HepG2 (cell line): ENCODE measurements at regions not wholly inside any gene's neighbourhood (a gene's known extent, or its start where the extent isn't known, plus 50 kb on each side); places are given as distances from the start of the nearest gene placed in this dataset.

Source experiments
- ERF ChIP-seq: IDR thresholded peaks from 2 replicates; pipeline ENCODE4 v1.6.1; 2018; ENCODE audit warnings: missing biosample characterization, missing genetic modification reagents
- FOSL2 ChIP-seq: sonication (generic); formaldehyde crosslinking; IDR thresholded peaks from 2 replicates; pipeline ENCODE4 v1.4.0; 2020; ENCODE audit warnings: missing genetic modification reagents
- NR2F1 ChIP-seq, 2 experiments: fragments of 450-650 bp in 1 of 2; formaldehyde crosslinking in 1 of 2; IDR thresholded peaks; 2 replicates each; pipeline versions ENCODE4 v1.5.0 to v1.6.1; 2016 to 2020; ENCODE audit warnings: mild to moderate bottlenecking in 1 of 2, missing compliant biosample characterization in 1 of 2, missing genetic modification reagents in 1 of 2, moderate library complexity in 1 of 2
- NRL ChIP-seq: sonication (generic); formaldehyde crosslinking; IDR thresholded peaks from 2 replicates; pipeline ENCODE4 v1.5.0; 2020; ENCODE audit warnings: missing genetic modification reagents, mild to moderate bottlenecking, moderate library complexity, borderline replicate concordance
- RARG ChIP-seq: sonication (generic); formaldehyde crosslinking; IDR thresholded peaks from 2 replicates; pipeline ENCODE4 v1.4.0; 2020; ENCODE audit warnings: low read depth, mild to moderate bottlenecking, missing genetic modification reagents
- RXRA ChIP-seq: sonication (generic); formaldehyde crosslinking; IDR thresholded peaks from 2 replicates; pipeline ENCODE4 v1.5.1; 2020; ENCODE audit warnings: missing genetic modification reagents
- TAF15 ChIP-seq: fragments of 200-400 bp; formaldehyde crosslinking; IDR thresholded peaks from one replicate; pipeline ENCODE4 v1.6.1; 2018; ENCODE audit warnings: mild to moderate bottlenecking, low read depth, low read length; ENCODE audit not compliant: poor library complexity, severe bottlenecking
- ZNF614 ChIP-seq: IDR thresholded peaks from 2 replicates; pipeline ENCODE4 v1.6.1; 2018; ENCODE audit warnings: missing biosample characterization, missing genetic modification reagents, inconsistent platforms, borderline replicate concordance
- ZNF83 ChIP-seq: sonication (generic); formaldehyde crosslinking; IDR thresholded peaks from 2 replicates; pipeline ENCODE4 v1.4.0; 2020; ENCODE audit warnings: missing genetic modification reagents, mild to moderate bottlenecking, borderline replicate concordance
- TF ChIP-seq, protein P1 (sequence below): sonication (generic); formaldehyde crosslinking; IDR thresholded peaks from 2 replicates; pipeline ENCODE4 v1.8.1; 2023; ENCODE audit warnings: mild to moderate bottlenecking, inconsistent platforms, moderate library complexity, missing genetic modification reagents, borderline replicate concordance
- TF ChIP-seq, protein P2 (sequence below): sonication (generic); formaldehyde crosslinking; IDR thresholded peaks from 2 replicates; pipeline ENCODE4 v1.4.0; 2020; ENCODE audit warnings: missing genetic modification reagents, mild to moderate bottlenecking, borderline replicate concordance
- TF ChIP-seq, protein P3 (sequence below): sonication (generic); formaldehyde crosslinking; IDR thresholded peaks from 2 replicates; pipeline ENCODE4 v1.4.0; 2020; ENCODE audit warnings: missing genetic modification reagents, borderline replicate concordance
- TF ChIP-seq, protein P4 (sequence below): sonication (generic); formaldehyde crosslinking; IDR thresholded peaks from 2 replicates; pipeline ENCODE4 v1.5.1; 2020; ENCODE audit warnings: mild to moderate bottlenecking, missing genetic modification reagents, borderline replicate concordance

DNA sequence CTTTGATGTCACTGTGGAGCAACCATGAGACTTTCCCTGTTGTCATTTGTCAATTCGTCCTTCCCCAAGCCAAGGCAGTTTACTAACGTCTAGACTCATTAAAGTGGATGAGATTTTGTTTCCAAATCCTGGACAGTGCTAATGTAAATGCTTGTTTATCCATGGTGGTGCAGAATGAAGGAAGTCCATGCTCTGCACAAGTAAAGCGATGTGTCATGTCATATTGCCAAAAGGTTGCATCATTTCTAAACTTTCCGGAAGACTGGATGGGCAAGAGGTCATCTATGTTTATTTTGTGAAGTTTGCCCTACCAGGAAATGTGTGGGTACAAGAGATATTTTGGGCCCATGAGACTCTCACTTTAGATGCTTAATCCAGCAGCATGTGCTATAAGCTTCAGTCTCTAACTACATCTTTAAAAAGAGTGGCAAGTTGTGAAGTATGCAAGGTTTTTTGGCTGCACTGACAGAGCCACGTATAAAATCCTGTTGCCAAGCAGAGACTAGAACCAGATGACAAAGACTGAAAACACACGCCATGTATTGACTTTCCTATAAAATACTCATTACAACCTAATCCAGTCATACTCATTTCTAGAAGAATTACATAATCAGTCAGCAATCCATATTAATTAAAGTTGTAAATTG lies 72.1 kb upstream of the FNDC3B start (continued):
- TF ChIP-seq NRL (CRISPR knock-in tag), result no peak
- peak; percentile 96 for TF ChIP-seq FOSL2 (CRISPR knock-in tag)
- TF ChIP-seq, protein P1, sequence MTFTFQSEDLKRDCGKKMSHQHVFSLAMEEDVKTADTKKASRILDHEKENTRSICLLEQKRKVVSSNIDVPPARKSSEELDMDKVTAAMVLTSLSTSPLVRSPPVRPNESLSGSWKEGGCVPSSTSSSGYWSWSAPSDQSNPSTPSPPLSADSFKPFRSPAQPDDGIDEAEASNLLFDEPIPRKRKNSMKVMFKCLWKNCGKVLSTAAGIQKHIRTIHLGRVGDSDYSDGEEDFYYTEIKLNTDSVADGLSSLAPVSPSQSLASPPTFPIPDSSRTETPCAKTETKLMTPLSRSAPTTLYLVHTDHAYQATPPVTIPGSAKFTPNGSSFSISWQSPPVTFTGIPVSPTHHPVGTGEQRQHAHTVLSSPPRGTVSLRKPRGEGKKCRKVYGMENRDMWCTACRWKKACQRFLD (CRISPR knock-in tag), result no peak
- peak; percentile 96 for TF ChIP-seq ERF (CRISPR knock-in tag)
- TF ChIP-seq NR2F1 (CRISPR knock-in tag; IDR thresholded peaks at IDR 0.05), result peak; percentile 95 to 96
- TF ChIP-seq, protein P2, sequence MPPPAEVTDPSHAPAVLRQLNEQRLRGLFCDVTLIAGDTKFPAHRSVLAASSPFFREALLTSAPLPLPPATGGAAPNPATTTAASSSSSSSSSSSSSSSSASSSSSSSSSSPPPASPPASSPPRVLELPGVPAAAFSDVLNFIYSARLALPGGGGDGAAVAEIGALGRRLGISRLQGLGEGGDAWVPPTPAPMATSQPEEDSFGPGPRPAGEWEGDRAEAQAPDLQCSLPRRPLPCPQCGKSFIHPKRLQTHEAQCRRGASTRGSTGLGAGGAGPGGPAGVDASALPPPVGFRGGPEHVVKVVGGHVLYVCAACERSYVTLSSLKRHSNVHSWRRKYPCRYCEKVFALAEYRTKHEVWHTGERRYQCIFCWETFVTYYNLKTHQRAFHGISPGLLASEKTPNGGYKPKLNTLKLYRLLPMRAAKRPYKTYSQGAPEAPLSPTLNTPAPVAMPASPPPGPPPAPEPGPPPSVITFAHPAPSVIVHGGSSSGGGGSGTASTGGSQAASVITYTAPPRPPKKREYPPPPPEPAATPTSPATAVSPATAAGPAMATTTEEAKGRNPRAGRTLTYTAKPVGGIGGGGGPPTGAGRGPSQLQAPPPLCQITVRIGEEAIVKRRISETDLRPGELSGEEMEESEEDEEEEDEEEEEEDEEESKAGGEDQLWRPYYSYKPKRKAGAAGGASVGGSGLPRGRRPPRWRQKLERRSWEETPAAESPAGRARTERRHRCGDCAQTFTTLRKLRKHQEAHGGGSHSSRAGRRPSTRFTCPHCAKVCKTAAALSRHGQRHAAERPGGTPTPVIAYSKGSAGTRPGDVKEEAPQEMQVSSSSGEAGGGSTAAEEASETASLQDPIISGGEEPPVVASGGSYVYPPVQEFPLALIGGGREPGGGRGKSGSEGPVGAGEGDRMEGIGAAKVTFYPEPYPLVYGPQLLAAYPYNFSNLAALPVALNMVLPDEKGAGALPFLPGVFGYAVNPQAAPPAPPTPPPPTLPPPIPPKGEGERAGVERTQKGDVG, result no peak
- TF ChIP-seq, protein P3, sequence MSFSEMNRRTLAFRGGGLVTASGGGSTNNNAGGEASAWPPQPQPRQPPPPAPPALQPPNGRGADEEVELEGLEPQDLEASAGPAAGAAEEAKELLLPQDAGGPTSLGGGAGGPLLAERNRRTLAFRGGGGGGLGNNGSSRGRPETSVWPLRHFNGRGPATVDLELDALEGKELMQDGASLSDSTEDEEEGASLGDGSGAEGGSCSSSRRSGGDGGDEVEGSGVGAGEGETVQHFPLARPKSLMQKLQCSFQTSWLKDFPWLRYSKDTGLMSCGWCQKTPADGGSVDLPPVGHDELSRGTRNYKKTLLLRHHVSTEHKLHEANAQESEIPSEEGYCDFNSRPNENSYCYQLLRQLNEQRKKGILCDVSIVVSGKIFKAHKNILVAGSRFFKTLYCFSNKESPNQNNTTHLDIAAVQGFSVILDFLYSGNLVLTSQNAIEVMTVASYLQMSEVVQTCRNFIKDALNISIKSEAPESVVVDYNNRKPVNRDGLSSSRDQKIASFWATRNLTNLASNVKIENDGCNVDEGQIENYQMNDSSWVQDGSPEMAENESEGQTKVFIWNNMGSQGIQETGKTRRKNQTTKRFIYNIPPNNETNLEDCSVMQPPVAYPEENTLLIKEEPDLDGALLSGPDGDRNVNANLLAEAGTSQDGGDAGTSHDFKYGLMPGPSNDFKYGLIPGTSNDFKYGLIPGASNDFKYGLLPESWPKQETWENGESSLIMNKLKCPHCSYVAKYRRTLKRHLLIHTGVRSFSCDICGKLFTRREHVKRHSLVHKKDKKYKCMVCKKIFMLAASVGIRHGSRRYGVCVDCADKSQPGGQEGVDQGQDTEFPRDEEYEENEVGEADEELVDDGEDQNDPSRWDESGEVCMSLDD (CRISPR knock-in tag), result peak; percentile 86
- TF ChIP-seq RXRA (CRISPR knock-in tag), result peak; percentile 89; the same call in 1 of the 2 replicates
- TF ChIP-seq RARG, result 0 out of 2 replicates have a peak, but pooled peaks have one; percentile 63
- TF ChIP-seq, protein P4, sequence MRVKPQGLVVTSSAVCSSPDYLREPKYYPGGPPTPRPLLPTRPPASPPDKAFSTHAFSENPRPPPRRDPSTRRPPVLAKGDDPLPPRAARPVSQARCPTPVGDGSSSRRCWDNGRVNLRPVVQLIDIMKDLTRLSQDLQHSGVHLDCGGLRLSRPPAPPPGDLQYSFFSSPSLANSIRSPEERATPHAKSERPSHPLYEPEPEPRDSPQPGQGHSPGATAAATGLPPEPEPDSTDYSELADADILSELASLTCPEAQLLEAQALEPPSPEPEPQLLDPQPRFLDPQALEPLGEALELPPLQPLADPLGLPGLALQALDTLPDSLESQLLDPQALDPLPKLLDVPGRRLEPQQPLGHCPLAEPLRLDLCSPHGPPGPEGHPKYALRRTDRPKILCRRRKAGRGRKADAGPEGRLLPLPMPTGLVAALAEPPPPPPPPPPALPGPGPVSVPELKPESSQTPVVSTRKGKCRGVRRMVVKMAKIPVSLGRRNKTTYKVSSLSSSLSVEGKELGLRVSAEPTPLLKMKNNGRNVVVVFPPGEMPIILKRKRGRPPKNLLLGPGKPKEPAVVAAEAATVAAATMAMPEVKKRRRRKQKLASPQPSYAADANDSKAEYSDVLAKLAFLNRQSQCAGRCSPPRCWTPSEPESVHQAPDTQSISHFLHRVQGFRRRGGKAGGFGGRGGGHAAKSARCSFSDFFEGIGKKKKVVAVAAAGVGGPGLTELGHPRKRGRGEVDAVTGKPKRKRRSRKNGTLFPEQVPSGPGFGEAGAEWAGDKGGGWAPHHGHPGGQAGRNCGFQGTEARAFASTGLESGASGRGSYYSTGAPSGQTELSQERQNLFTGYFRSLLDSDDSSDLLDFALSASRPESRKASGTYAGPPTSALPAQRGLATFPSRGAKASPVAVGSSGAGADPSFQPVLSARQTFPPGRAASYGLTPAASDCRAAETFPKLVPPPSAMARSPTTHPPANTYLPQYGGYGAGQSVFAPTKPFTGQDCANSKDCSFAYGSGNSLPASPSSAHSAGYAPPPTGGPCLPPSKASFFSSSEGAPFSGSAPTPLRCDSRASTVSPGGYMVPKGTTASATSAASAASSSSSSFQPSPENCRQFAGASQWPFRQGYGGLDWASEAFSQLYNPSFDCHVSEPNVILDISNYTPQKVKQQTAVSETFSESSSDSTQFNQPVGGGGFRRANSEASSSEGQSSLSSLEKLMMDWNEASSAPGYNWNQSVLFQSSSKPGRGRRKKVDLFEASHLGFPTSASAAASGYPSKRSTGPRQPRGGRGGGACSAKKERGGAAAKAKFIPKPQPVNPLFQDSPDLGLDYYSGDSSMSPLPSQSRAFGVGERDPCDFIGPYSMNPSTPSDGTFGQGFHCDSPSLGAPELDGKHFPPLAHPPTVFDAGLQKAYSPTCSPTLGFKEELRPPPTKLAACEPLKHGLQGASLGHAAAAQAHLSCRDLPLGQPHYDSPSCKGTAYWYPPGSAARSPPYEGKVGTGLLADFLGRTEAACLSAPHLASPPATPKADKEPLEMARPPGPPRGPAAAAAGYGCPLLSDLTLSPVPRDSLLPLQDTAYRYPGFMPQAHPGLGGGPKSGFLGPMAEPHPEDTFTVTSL (CRISPR knock-in tag), result peak; percentile 97
- TF ChIP-seq TAF15, result no peak
- no peak for TF ChIP-seq ZNF83
- peak; percentile 97 for TF ChIP-seq ZNF614 (CRISPR knock-in tag)
